Natural killer cell (primary cell): ENCODE measurements at regions not wholly inside any gene's neighbourhood (a gene's known extent, or its start where the extent isn't known, plus 50 kb on each side); places are given as distances from the start of the nearest gene placed in this dataset.

Experiments used
- ATAC-seq, 3 donors: fragments of 150-1000 bp in 2 of 3; fragments of 200-7000 bp in 1 of 3; cut with Tn5 transposase; 1 replicate in 1 of 3; 2 replicates in 2 of 3; pipeline ENCODE4 v1.10.0; 2021; ENCODE audit warnings: mild to moderate bottlenecking in 2 of 3, moderate library complexity in 2 of 3
- DNase-seq, 2 donors: peaks; one replicate each; pipeline versions ENCODE4 v3.0.0 to v3.0.0-alpha.2; 2013 to 2021; ENCODE audit warnings: mixed read lengths in 1 of 2
- H3K27ac ChIP-seq: one replicate; pipeline ENCODE4 v1.5.1; 2013; ENCODE audit warnings: mild to moderate bottlenecking, low read length
- H3K27me3 ChIP-seq: one replicate; pipeline ENCODE4 v1.6.1; 2013; ENCODE audit warnings: low read length; ENCODE audit not compliant: control insufficient read depth, insufficient read depth
- H3K36me3 ChIP-seq: one replicate; pipeline ENCODE4 v1.6.1; 2013; ENCODE audit warnings: low read length; ENCODE audit not compliant: control insufficient read depth, insufficient read depth
- H3K4me1 ChIP-seq: one replicate; pipeline ENCODE4 v1.6.1; 2013; ENCODE audit warnings: low read length; ENCODE audit not compliant: control insufficient read depth, insufficient read depth
- H3K4me3 ChIP-seq: one replicate; pipeline ENCODE4 v1.5.1; 2013; ENCODE audit warnings: low read length
- H3K9me3 ChIP-seq: one replicate; pipeline ENCODE4 v1.6.1; 2013; ENCODE audit warnings: low read length; ENCODE audit not compliant: control insufficient read depth, insufficient read depth
- H3K27ac Mint-ChIP-seq, 2 donors: one replicate each; pipeline ENCODE4 v1.8.0; 2022; ENCODE audit warnings: mild to moderate bottlenecking in 2 of 2, mixed read lengths in 2 of 2, moderate library complexity in 1 of 2
- H3K27me3 Mint-ChIP-seq, 2 donors: one replicate each; pipeline ENCODE4 v1.8.0; 2022; ENCODE audit warnings: low read depth in 2 of 2, mixed read lengths in 2 of 2
- H3K36me3 Mint-ChIP-seq: one replicate; pipeline ENCODE4 v1.8.0; 2022; ENCODE audit warnings: mixed read lengths
- H3K4me1 Mint-ChIP-seq, 2 donors: one replicate each; pipeline ENCODE4 v1.8.0; 2022; ENCODE audit warnings: mixed read lengths in 2 of 2
- H3K4me3 Mint-ChIP-seq: one replicate; pipeline ENCODE4 v1.8.0; 2022; ENCODE audit warnings: mild to moderate bottlenecking, moderate library complexity, mixed read lengths
- H3K9me3 Mint-ChIP-seq, 2 donors: one replicate each; pipeline ENCODE4 v1.8.0; 2022; ENCODE audit warnings: mixed read lengths in 2 of 2
- CTCF ChIP-seq: fragments of 200-600 bp; IDR thresholded peaks from one replicate; pipeline ENCODE4 v1.8.0; 2022; ENCODE audit warnings: antibody characterized with exemption
- WGBS: methylation state at CpG from one replicate; pipeline ENCODE4 v1.1.7; 2013; ENCODE audit warnings: missing lambda C conversion rate; ENCODE audit not compliant: insufficient coverage; 5-methylcytosine and 5-hydroxymethylcytosine counted together
- intact Hi-C: fragments of 100-400 bp; cut with micrococcal nuclease; formaldehyde crosslinking; loops from one replicate; pipeline ENCODE4 v1.14.2; 2022

- TF ChIP-seq CTCF = no peak
- H3K27ac ChIP-seq = no peak overlapping the region
- no peaks in the 10 kb centered on the region for H3K9me3 ChIP-seq
- no peak overlapping the region for H3K4me3 ChIP-seq
- no peaks in the 10 kb centered on the region for H3K27me3 ChIP-seq
- no peaks in the 10 kb centered on the region for H3K4me1 ChIP-seq
- intact Hi-C loops = no loop called here
- no peaks in the 10 kb centered on the region for H3K36me3 ChIP-seq
- no peaks in the 10 kb centered on the region for H3K4me1 Mint-ChIP-seq
- no peaks in the 10 kb centered on the region for H3K27me3 Mint-ChIP-seq
- no peak overlapping the region for H3K4me3 Mint-ChIP-seq
- no peaks in the 10 kb centered on the region for H3K36me3 Mint-ChIP-seq
- peaks cover 13 to 17% of the 10 kb centered on the region in 2 donors for H3K9me3 Mint-ChIP-seq
- H3K27ac Mint-ChIP-seq = no peak overlapping the region
- ATAC-seq = no peak
- DNase-seq = no peak
- 83% methylated on average over 2 of the region's 2 CpGs for WGBS
These were observed 2512.0 kb downstream of the PCDH9 start for GRCh38 chr13:64718116-64718515.

GRCh38 chr13:64716936-64717335 lies 2513.2 kb downstream of the PCDH9 start:
- H3K4me3 Mint-ChIP-seq = no peak overlapping the region
- no peaks in the 10 kb centered on the region for H3K4me1 Mint-ChIP-seq
- TF ChIP-seq CTCF = no peak
- ATAC-seq (no peak), DNase-seq (no peak)
- 73% methylated on average over 2 of the region's 2 CpGs for WGBS
- no peaks in the 10 kb centered on the region for H3K27me3 Mint-ChIP-seq
- H3K27me3 ChIP-seq = no peaks in the 10 kb centered on the region
- H3K9me3 Mint-ChIP-seq = peaks cover 16 to 17% of the 10 kb centered on the region in 2 donors
- no peak overlapping the region for H3K27ac ChIP-seq
- H3K36me3 ChIP-seq = no peaks in the 10 kb centered on the region
- no peak overlapping the region for H3K27ac Mint-ChIP-seq
- no peak overlapping the region for H3K4me3 ChIP-seq
- intact Hi-C loops = no loop called here
- H3K4me1 ChIP-seq = no peaks in the 10 kb centered on the region
- no peaks in the 10 kb centered on the region for H3K36me3 Mint-ChIP-seq
- H3K9me3 ChIP-seq = no peaks in the 10 kb centered on the region

- DNase-seq (no peak), ATAC-seq (no peak)
- TF ChIP-seq CTCF = no peak
- Mint-ChIP-seq H3K27ac (no peak overlapping the region), H3K4me3 (no peak overlapping the region), H3K9me3 (peaks cover 14 to 20% of the 10 kb centered on the region in 2 donors), H3K27me3 (no peaks in the 10 kb centered on the region), H3K36me3 (no peaks in the 10 kb centered on the region), H3K4me1 (no peaks in the 10 kb centered on the region)
- intact Hi-C loops = no loop called here
- peaks cover 20% of the 10 kb centered on the region for H3K9me3 ChIP-seq
- H3K36me3 ChIP-seq = no peaks in the 10 kb centered on the region
- H3K27ac ChIP-seq = no peak overlapping the region
- no peaks in the 10 kb centered on the region for H3K27me3 ChIP-seq
- no peaks in the 10 kb centered on the region for H3K4me1 ChIP-seq
- H3K4me3 ChIP-seq = no peak overlapping the region
- WGBS = 92% methylated on average over 6 of the region's 6 CpGs
These were observed 2521.1 kb downstream of the PCDH9 start for GRCh38 chr13:64709079-64709478.

- no peaks in the 10 kb centered on the region for H3K36me3 Mint-ChIP-seq
- intact Hi-C loops = no loop called here
- H3K9me3 Mint-ChIP-seq = peaks cover 9 to 15% of the 10 kb centered on the region in 2 donors
- no peak for TF ChIP-seq CTCF
- WGBS = 79% methylated on average over 6 of the region's 6 CpGs
- Histone ChIP-seq H3K27me3 (no peaks in the 10 kb centered on the region), H3K4me1 (no peaks in the 10 kb centered on the region), H3K27ac (no peak overlapping the region), H3K4me3 (no peak overlapping the region), H3K36me3 (no peaks in the 10 kb centered on the region), H3K9me3 (peaks cover 20% of the 10 kb centered on the region)
- H3K27me3 Mint-ChIP-seq = no peaks in the 10 kb centered on the region
- H3K4me3 Mint-ChIP-seq = no peak overlapping the region
- ATAC-seq (no peak), DNase-seq (no peak)
- no peaks in the 10 kb centered on the region for H3K4me1 Mint-ChIP-seq
- H3K27ac Mint-ChIP-seq = no peak overlapping the region
These were observed 2526.0 kb downstream of the PCDH9 start for GRCh38 chr13:64704121-64704649.
